ENCODE measurements at regions not wholly inside any gene's neighbourhood (a gene's known extent, or its start where the extent isn't known, plus 50 kb on each side); places are given as distances from the start of the nearest gene placed in this dataset.

DNA sequence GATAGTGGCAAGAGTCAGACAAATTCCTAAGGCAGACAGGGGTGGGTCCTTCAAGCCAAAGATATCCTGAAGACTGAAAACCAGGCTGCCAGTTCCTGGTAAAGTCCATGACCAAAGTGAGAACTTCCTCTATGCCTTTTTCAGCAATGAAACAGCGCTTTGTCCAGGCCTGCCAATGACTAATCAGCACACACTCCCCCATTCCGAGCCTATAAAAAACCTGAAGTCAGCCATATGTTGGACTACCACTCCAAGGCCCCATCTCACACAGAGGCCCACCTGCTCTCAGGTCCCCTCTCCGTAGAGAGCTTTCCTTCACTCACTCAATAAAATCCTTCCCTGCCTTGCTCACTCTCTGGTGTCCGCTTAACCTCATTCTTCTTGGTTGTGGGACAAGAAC, 402.2 kb downstream of the ANKRD7 start:
- H3F3A ChIP-seq (replicated peaks; ENCODE audit: low read depth) = no peaks in the 10 kb centered on the region
- no peak overlapping the region for H3K4me3 ChIP-seq
- H3K4me2 ChIP-seq = no peak overlapping the region
- peak; percentile 50 for DNase-seq (ENCODE audit: low spot score)
- H3K36me3 ChIP-seq (ENCODE audit: insufficient read depth) = peaks cover 9% of the 10 kb centered on the region; the same call in 1 of the 2 replicates
- no peak overlapping the region for H3K27ac ChIP-seq (ENCODE audit: low read depth)
- no peaks in the 10 kb centered on the region for H3K9me2 ChIP-seq (ENCODE audit: insufficient read depth)
- no peak overlapping the region for H2AFZ ChIP-seq
- no peak overlapping the region for H3K4me3 Mint-ChIP-seq
- TF ChIP-seq JUNB (IDR thresholded peaks at IDR 0.05; ENCODE audit: unreplicated experiment) (no peak), CREB1 (CRISPR knock-in tag; IDR thresholded peaks at IDR 0.05; ENCODE audit: low read depth) (no peak)
- no peak for ATAC-seq
- H3K27me3 Mint-ChIP-seq (ENCODE audit: insufficient read depth, low read depth, poor library complexity) = peaks cover 6% of the 10 kb centered on the region
- H3K9me3 Mint-ChIP-seq = peaks cover 20% of the 10 kb centered on the region
- no peaks in the 10 kb centered on the region for H4K20me1 ChIP-seq (replicated peaks; ENCODE audit: insufficient read depth)
- peaks cover 22% of the 10 kb centered on the region for H3K4me1 ChIP-seq (ENCODE audit: insufficient read depth)
- no peak overlapping the region for H3K27ac Mint-ChIP-seq
- peaks cover 19% of the 10 kb centered on the region for H3K36me3 Mint-ChIP-seq (ENCODE audit: low read depth)
- no peaks in the 10 kb centered on the region for H3K27me3 ChIP-seq (ENCODE audit: insufficient read depth)
- H3K4me1 Mint-ChIP-seq = peaks cover 17% of the 10 kb centered on the region
- H3K79me2 ChIP-seq (replicated peaks; ENCODE audit: insufficient read depth) = no peaks in the 10 kb centered on the region

DNA sequence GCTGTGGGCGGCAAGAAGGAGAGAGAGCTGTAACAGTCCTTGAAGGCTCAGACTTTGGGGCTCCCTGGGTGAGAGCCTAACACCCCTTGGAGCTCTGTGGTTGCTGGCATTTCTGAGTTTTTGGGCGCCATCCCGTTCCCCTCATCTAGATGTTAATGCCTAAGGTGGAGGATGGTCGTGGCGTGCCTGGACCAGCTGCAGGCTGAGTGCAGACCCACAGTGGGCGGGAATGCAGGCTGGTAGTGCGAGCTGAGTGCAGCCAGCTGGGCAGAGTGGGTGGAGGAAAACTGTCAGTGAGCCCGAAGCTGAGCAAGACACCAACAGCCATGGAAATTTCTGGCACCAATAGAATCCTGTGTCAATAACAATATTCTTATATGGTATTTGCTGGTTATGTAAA, 403.0 kb downstream of the ANKRD7 start:
- H3F3A ChIP-seq (replicated peaks; ENCODE audit: low read depth) = no peaks in the 10 kb centered on the region
- peaks cover 9% of the 10 kb centered on the region; the same call in 1 of the 2 replicates for H3K36me3 ChIP-seq (ENCODE audit: insufficient read depth)
- H3K4me1 Mint-ChIP-seq = peaks cover 21% of the 10 kb centered on the region
- peaks cover 25% of the 10 kb centered on the region for H3K4me1 ChIP-seq (ENCODE audit: insufficient read depth)
- DNase-seq (ENCODE audit: low spot score) (no peak), ATAC-seq (no peak)
- H3K4me3 ChIP-seq = no peak overlapping the region
- no peaks in the 10 kb centered on the region for H3K9me2 ChIP-seq (ENCODE audit: insufficient read depth)
- no peak overlapping the region for H3K27ac ChIP-seq (ENCODE audit: low read depth)
- H3K9me3 Mint-ChIP-seq = peaks cover 20% of the 10 kb centered on the region
- TF ChIP-seq, protein P1, sequence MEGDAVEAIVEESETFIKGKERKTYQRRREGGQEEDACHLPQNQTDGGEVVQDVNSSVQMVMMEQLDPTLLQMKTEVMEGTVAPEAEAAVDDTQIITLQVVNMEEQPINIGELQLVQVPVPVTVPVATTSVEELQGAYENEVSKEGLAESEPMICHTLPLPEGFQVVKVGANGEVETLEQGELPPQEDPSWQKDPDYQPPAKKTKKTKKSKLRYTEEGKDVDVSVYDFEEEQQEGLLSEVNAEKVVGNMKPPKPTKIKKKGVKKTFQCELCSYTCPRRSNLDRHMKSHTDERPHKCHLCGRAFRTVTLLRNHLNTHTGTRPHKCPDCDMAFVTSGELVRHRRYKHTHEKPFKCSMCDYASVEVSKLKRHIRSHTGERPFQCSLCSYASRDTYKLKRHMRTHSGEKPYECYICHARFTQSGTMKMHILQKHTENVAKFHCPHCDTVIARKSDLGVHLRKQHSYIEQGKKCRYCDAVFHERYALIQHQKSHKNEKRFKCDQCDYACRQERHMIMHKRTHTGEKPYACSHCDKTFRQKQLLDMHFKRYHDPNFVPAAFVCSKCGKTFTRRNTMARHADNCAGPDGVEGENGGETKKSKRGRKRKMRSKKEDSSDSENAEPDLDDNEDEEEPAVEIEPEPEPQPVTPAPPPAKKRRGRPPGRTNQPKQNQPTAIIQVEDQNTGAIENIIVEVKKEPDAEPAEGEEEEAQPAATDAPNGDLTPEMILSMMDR (conservative IDR thresholded peaks at IDR 0.05; ENCODE audit: low read depth in 2 of 2) = no peak
- no peaks in the 10 kb centered on the region for H3K79me2 ChIP-seq (replicated peaks; ENCODE audit: insufficient read depth)
- H3K36me3 Mint-ChIP-seq (ENCODE audit: low read depth) = peaks cover 19% of the 10 kb centered on the region
- peaks cover 6% of the 10 kb centered on the region for H3K27me3 Mint-ChIP-seq (ENCODE audit: insufficient read depth, low read depth, poor library complexity)
- no peak overlapping the region for H2AFZ ChIP-seq
- H3K27me3 ChIP-seq (ENCODE audit: insufficient read depth) = no peaks in the 10 kb centered on the region
- no peak overlapping the region for H3K27ac Mint-ChIP-seq
- H3K4me3 Mint-ChIP-seq = no peak overlapping the region
- no peak overlapping the region for H3K4me2 ChIP-seq
- H4K20me1 ChIP-seq (replicated peaks; ENCODE audit: insufficient read depth) = no peaks in the 10 kb centered on the region

DNA sequence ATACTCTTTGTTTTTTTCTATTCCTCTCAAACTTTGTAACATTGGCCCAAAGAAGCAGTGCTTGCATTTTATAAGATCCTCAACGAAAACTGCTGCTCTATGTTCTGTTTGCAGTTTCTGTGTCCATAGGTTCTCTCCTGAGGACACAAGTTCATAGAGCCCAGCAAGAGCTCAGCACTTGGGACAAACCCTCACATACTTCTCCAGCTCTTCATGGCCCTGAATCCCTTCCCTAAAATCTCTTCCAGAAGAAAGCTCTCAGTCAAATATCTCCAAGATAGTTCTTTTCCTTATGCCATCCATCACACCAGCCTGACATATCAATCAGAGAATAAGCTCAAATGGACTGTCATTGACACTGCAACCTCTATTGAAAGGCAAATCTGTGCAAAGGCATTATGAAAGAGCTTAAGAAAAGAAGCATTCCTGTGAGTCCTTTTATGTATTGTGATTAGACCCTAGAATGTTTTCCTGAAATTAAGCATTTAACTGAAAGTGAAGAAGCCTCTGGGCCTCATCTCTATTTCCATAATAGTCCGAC, 405.5 kb downstream of the ANKRD7 start:
- no peak overlapping the region for H3K27ac ChIP-seq (ENCODE audit: low read depth)
- no peaks in the 10 kb centered on the region for H4K20me1 ChIP-seq (replicated peaks; ENCODE audit: insufficient read depth)
- peaks cover 25% of the 10 kb centered on the region for H3K4me1 ChIP-seq (ENCODE audit: insufficient read depth)
- Mint-ChIP-seq H3K36me3 (ENCODE audit: low read depth) (peaks cover 18% of the 10 kb centered on the region), H3K27me3 (ENCODE audit: insufficient read depth, low read depth, poor library complexity) (peaks cover 6% of the 10 kb centered on the region), H3K4me1 (peaks cover 21% of the 10 kb centered on the region), H3K4me3 (no peak overlapping the region), H3K9me3 (peaks cover 20% of the 10 kb centered on the region), H3K27ac (no peak overlapping the region; the same call in 1 of the 2 replicates)
- H3F3A ChIP-seq (replicated peaks; ENCODE audit: low read depth) = no peaks in the 10 kb centered on the region
- no peak overlapping the region for H3K4me3 ChIP-seq
- H3K9me2 ChIP-seq (ENCODE audit: insufficient read depth) = no peaks in the 10 kb centered on the region
- ATAC-seq (peak; percentile 53), DNase-seq (ENCODE audit: low spot score) (peak; percentile 38)
- peak overlapping the region; percentile 30 for H3K4me2 ChIP-seq
- peaks cover 9% of the 10 kb centered on the region; the same call in 1 of the 2 replicates for H3K36me3 ChIP-seq (ENCODE audit: insufficient read depth)
- H3K27me3 ChIP-seq (ENCODE audit: insufficient read depth) = no peaks in the 10 kb centered on the region
- no peaks in the 10 kb centered on the region for H3K79me2 ChIP-seq (replicated peaks; ENCODE audit: insufficient read depth)
- H2AFZ ChIP-seq = peak overlapping the region; percentile 3; the same call in 1 of the 2 replicates
- no peak for TF ChIP-seq EZH2phosphoT487 (IDR thresholded peaks at IDR 0.05; ENCODE audit: unreplicated experiment)
- peak; percentile 56; the same call in 1 of the 2 replicates for TF ChIP-seq NANOG (IDR thresholded peaks at IDR 0.05; ENCODE audit: borderline replicate concordance)
- TF ChIP-seq POLR2AphosphoS5 (IDR thresholded peaks at IDR 0.05; ENCODE audit: low read depth) = no peak
- TF ChIP-seq, protein P2, sequence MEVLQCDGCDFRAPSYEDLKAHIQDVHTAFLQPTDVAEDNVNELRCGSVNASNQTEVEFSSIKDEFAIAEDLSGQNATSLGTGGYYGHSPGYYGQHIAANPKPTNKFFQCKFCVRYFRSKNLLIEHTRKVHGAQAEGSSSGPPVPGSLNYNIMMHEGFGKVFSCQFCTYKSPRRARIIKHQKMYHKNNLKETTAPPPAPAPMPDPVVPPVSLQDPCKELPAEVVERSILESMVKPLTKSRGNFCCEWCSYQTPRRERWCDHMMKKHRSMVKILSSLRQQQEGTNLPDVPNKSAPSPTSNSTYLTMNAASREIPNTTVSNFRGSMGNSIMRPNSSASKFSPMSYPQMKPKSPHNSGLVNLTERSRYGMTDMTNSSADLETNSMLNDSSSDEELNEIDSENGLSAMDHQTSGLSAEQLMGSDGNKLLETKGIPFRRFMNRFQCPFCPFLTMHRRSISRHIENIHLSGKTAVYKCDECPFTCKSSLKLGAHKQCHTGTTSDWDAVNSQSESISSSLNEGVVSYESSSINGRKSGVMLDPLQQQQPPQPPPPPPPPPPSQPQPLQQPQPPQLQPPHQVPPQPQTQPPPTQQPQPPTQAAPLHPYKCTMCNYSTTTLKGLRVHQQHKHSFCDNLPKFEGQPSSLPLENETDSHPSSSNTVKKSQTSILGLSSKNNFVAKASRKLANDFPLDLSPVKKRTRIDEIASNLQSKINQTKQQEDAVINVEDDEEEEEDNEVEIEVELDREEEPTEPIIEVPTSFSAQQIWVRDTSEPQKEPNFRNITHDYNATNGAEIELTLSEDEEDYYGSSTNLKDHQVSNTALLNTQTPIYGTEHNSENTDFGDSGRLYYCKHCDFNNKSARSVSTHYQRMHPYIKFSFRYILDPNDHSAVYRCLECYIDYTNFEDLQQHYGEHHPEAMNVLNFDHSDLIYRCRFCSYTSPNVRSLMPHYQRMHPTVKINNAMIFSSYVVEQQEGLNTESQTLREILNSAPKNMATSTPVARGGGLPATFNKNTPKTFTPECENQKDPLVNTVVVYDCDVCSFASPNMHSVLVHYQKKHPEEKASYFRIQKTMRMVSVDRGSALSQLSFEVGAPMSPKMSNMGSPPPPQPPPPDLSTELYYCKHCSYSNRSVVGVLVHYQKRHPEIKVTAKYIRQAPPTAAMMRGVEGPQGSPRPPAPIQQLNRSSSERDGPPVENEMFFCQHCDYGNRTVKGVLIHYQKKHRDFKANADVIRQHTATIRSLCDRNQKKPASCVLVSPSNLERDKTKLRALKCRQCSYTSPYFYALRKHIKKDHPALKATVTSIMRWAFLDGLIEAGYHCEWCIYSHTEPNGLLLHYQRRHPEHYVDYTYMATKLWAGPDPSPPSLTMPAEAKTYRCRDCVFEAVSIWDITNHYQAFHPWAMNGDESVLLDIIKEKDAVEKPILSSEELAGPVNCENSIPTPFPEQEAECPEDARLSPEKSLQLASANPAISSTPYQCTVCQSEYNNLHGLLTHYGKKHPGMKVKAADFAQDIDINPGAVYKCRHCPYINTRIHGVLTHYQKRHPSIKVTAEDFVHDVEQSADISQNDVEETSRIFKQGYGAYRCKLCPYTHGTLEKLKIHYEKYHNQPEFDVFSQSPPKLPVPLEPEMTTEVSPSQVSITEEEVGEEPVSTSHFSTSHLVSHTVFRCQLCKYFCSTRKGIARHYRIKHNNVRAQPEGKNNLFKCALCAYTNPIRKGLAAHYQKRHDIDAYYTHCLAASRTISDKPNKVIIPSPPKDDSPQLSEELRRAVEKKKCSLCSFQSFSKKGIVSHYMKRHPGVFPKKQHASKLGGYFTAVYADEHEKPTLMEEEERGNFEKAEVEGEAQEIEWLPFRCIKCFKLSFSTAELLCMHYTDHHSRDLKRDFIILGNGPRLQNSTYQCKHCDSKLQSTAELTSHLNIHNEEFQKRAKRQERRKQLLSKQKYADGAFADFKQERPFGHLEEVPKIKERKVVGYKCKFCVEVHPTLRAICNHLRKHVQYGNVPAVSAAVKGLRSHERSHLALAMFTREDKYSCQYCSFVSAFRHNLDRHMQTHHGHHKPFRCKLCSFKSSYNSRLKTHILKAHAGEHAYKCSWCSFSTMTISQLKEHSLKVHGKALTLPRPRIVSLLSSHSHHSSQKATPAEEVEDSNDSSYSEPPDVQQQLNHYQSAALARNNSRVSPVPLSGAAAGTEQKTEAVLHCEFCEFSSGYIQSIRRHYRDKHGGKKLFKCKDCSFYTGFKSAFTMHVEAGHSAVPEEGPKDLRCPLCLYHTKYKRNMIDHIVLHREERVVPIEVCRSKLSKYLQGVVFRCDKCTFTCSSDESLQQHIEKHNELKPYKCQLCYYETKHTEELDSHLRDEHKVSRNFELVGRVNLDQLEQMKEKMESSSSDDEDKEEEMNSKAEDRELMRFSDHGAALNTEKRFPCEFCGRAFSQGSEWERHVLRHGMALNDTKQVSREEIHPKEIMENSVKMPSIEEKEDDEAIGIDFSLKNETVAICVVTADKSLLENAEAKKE (CRISPR knock-in tag; IDR thresholded peaks at IDR 0.05) = peak; percentile 73

Data from GM23338 (cell line).